MM.1S (cell line): ENCODE measurements at regions not wholly inside any gene's neighbourhood (a gene's known extent, or its start where the extent isn't known, plus 50 kb on each side); places are given as distances from the start of the nearest gene placed in this dataset.
A peak's percentile ranks its signal among the peaks of the same experiment; 100 is the strongest.

Source experiments
- DNase-seq: peaks from one replicate; pipeline ENCODE4 v3.0.0-alpha.2; 2015
- H2AFZ ChIP-seq: fragments of 300-600 bp; sonication (generic); 2 replicates; pipeline ENCODE4 v1.6.0; 2016; ENCODE audit warnings: antibody characterized with exemption, low read length
- H3F3A ChIP-seq: fragments of 300-600 bp; sonication (generic); 2 replicates; pipeline ENCODE4 v1.6.1; 2016; ENCODE audit warnings: mild to moderate bottlenecking, antibody characterized with exemption, low read length, moderate library complexity, mixed read lengths; ENCODE audit not compliant: insufficient read depth
- H3K27ac ChIP-seq: fragments of 300-600 bp; sonication (generic); 2 replicates; pipeline ENCODE4 v1.5.1; 2016; ENCODE audit warnings: mild to moderate bottlenecking, low read length
- H3K27me3 ChIP-seq: fragments of 300-600 bp; sonication (generic); replicated peaks from 2 replicates; pipeline ENCODE4 v1.6.0; 2016; ENCODE audit warnings: low read length; ENCODE audit not compliant: insufficient read depth
- H3K36me3 ChIP-seq: fragments of 300-600 bp; sonication (generic); replicated peaks from 2 replicates; pipeline ENCODE4 v1.6.1; 2016; ENCODE audit warnings: mild to moderate bottlenecking, low read length, mixed read lengths; ENCODE audit not compliant: insufficient read depth
- H3K4me1 ChIP-seq: fragments of 300-600 bp; sonication (generic); 2 replicates; pipeline ENCODE4 v1.6.1; 2016; ENCODE audit warnings: low read length, mixed read lengths
- H3K4me2 ChIP-seq: fragments of 300-600 bp; sonication (generic); 2 replicates; pipeline ENCODE4 v1.6.0; 2016; ENCODE audit warnings: low read depth, low read length
- H3K4me3 ChIP-seq: fragments of 300-600 bp; sonication (generic); 2 replicates; pipeline ENCODE4 v1.5.1; 2016; ENCODE audit warnings: low read length, mixed read lengths
- H3K79me2 ChIP-seq: fragments of 300-600 bp; sonication (generic); 2 replicates; pipeline ENCODE4 v1.6.1; 2016; ENCODE audit warnings: mixed run types, low read length, mixed read lengths
- H3K9ac ChIP-seq: fragments of 300-600 bp; sonication (generic); 2 replicates; pipeline ENCODE4 v1.6.1; 2016; ENCODE audit warnings: low read length, mixed read lengths
- H3K9me2 ChIP-seq: fragments of 300-600 bp; sonication (generic); replicated peaks from 2 replicates; pipeline ENCODE4 v1.6.1; 2016; ENCODE audit warnings: mild to moderate bottlenecking, low read length, mixed read lengths; ENCODE audit not compliant: insufficient read depth
- H3K9me3 ChIP-seq: fragments of 300-600 bp; sonication (generic); replicated peaks from 2 replicates; pipeline ENCODE4 v1.6.1; 2016; ENCODE audit warnings: mild to moderate bottlenecking, low read length, mixed read lengths; ENCODE audit not compliant: insufficient read depth
- H4K20me1 ChIP-seq: fragments of 300-600 bp; sonication (generic); 2 replicates; pipeline ENCODE4 v1.6.1; 2016; ENCODE audit warnings: mild to moderate bottlenecking, low read length, moderate library complexity, mixed read lengths; ENCODE audit not compliant: insufficient read depth
- EZH2 ChIP-seq: fragments of 300-600 bp; sonication (generic); optimal IDR thresholded peaks from 2 replicates; pipeline ENCODE3; 2017; ENCODE audit warnings: low read depth, mild to moderate bottlenecking, antibody characterized with exemption, low read length, mixed read lengths
- EZH2phosphoT487 ChIP-seq: fragments of 300-600 bp; sonication (generic); IDR thresholded peaks from 2 replicates; pipeline ENCODE4 v1.6.1; 2018; ENCODE audit warnings: antibody characterized with exemption, low read length
- TF ChIP-seq, protein P1 (sequence below): fragments of 300-600 bp; sonication (generic); IDR thresholded peaks from 2 replicates; pipeline ENCODE4 v1.5.1; 2016; ENCODE audit warnings: antibody characterized with exemption, low read length, mixed read lengths

DNA sequence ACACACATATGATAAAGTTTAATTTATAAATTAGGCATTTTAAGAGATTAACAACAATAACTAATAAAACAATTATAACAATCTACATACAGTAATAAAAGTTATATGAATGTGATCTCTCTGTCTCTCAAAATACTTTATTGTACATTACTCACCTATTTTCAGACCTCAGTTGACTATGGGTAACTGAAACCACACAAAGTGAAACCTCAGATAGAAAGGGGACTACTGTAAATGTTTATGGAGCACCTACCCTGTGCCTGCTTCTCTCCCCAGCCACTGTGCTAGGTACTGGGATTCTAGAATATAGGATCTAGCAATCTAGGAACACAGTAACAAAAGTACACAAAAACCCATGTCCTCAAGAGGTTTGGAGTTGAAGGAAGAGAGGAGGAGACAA is 63.4 kb upstream of the BTN3A2 start:
- H3K9ac ChIP-seq = no peak overlapping the region
- H3K27ac ChIP-seq = peak overlapping the region; percentile 5; the same call in 1 of the 2 replicates
- H4K20me1 ChIP-seq = no peaks in the 10 kb centered on the region
- no peaks in the 10 kb centered on the region for H3K27me3 ChIP-seq
- peaks cover 20% of the 10 kb centered on the region for H3F3A ChIP-seq
- peaks cover 17% of the 10 kb centered on the region for H3K4me1 ChIP-seq
- H2AFZ ChIP-seq = peak overlapping the region; percentile 41; the same call in 1 of the 2 replicates
- H3K9me3 ChIP-seq = no peaks in the 10 kb centered on the region
- peak overlapping the region; percentile 46 for H3K4me2 ChIP-seq
- H3K79me2 ChIP-seq = no peaks in the 10 kb centered on the region
- H3K9me2 ChIP-seq = no peaks in the 10 kb centered on the region
- no peak overlapping the region for H3K4me3 ChIP-seq
- no peaks in the 10 kb centered on the region for H3K36me3 ChIP-seq
- DNase-seq = peak; percentile 48
- TF ChIP-seq, protein P1, sequence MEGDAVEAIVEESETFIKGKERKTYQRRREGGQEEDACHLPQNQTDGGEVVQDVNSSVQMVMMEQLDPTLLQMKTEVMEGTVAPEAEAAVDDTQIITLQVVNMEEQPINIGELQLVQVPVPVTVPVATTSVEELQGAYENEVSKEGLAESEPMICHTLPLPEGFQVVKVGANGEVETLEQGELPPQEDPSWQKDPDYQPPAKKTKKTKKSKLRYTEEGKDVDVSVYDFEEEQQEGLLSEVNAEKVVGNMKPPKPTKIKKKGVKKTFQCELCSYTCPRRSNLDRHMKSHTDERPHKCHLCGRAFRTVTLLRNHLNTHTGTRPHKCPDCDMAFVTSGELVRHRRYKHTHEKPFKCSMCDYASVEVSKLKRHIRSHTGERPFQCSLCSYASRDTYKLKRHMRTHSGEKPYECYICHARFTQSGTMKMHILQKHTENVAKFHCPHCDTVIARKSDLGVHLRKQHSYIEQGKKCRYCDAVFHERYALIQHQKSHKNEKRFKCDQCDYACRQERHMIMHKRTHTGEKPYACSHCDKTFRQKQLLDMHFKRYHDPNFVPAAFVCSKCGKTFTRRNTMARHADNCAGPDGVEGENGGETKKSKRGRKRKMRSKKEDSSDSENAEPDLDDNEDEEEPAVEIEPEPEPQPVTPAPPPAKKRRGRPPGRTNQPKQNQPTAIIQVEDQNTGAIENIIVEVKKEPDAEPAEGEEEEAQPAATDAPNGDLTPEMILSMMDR = no peak
- no peak for TF ChIP-seq EZH2phosphoT487

- Histone ChIP-seq H3K36me3 (no peaks in the 10 kb centered on the region), H3F3A (peaks cover 20% of the 10 kb centered on the region), H3K79me2 (no peaks in the 10 kb centered on the region), H4K20me1 (no peaks in the 10 kb centered on the region), H3K9me3 (no peaks in the 10 kb centered on the region), H3K27me3 (no peaks in the 10 kb centered on the region), H3K27ac (no peak overlapping the region), H3K4me3 (no peak overlapping the region), H3K4me2 (no peak overlapping the region), H3K9me2 (no peaks in the 10 kb centered on the region), H3K9ac (no peak overlapping the region), H3K4me1 (peaks cover 17% of the 10 kb centered on the region), H2AFZ (no peak overlapping the region)
- no peak for DNase-seq
- TF ChIP-seq, protein P1 = no peak
Observed at GRCh38 chr6:26302941-26303559, 61.9 kb upstream of the BTN3A2 start.

- peak overlapping the region; percentile 40 for H3K4me3 ChIP-seq
- H3K27ac ChIP-seq = peak overlapping the region; percentile 72; the same call in 1 of the 2 replicates
- peak overlapping the region; percentile 49; the same call in 1 of the 2 replicates for H3K9ac ChIP-seq
Observed at GRCh38 chr6:26304213-26304796, 60.7 kb upstream of the BTN3A2 start.

More at GRCh38 chr6:26304213-26304796, 60.7 kb upstream of the BTN3A2 start:
- H3K79me2 ChIP-seq = no peaks in the 10 kb centered on the region
- H3K27me3 ChIP-seq = no peaks in the 10 kb centered on the region
- peak overlapping the region; percentile 7; the same call in 1 of the 2 replicates for H2AFZ ChIP-seq
- TF ChIP-seq, protein P1 = no peak
- TF ChIP-seq EZH2phosphoT487 (no peak), EZH2 (no peak)
- peaks cover 17% of the 10 kb centered on the region for H3K4me1 ChIP-seq
- peaks cover 20% of the 10 kb centered on the region for H3F3A ChIP-seq
- no peaks in the 10 kb centered on the region for H3K9me3 ChIP-seq
- no peak for DNase-seq
- no peaks in the 10 kb centered on the region for H3K36me3 ChIP-seq
- peak overlapping the region; percentile 43; the same call in 1 of the 2 replicates for H3K4me2 ChIP-seq
- H3K9me2 ChIP-seq = no peaks in the 10 kb centered on the region
- H4K20me1 ChIP-seq = no peaks in the 10 kb centered on the region
